ENCODE measurements at regions not wholly inside any gene's neighbourhood (a gene's known extent, or its start where the extent isn't known, plus 50 kb on each side); places are given as distances from the start of the nearest gene placed in this dataset.

GRCh38 chr10:128421371-128422160 lies 295.3 kb upstream of the MKI67 start:
- no peak for DNase-seq (ENCODE audit: low read depth in 2 of 2)

- no peak for DNase-seq (ENCODE audit: low read depth in 2 of 2)
These were observed 296.0 kb upstream of the MKI67 start for GRCh38 chr10:128422190-128422589.

- no peak for DNase-seq (ENCODE audit: low read depth in 2 of 2)
These were observed 296.8 kb upstream of the MKI67 start for GRCh38 chr10:128422999-128423398.

GRCh38 chr10:128429321-128429720 lies 303.1 kb upstream of the MKI67 start:
- DNase-seq (ENCODE audit: low read depth in 2 of 2) = no peak

GRCh38 chr10:128429835-128430513 lies 303.8 kb upstream of the MKI67 start:
- no peak for DNase-seq (ENCODE audit: low read depth in 2 of 2)

GRCh38 chr10:128431083-128431482 lies 304.9 kb upstream of the MKI67 start:
- DNase-seq (ENCODE audit: low read depth in 2 of 2) = no peak

GRCh38 chr10:128431506-128431905 lies 305.3 kb upstream of the MKI67 start:
- DNase-seq (ENCODE audit: low read depth in 2 of 2) = no peak

GRCh38 chr10:128432011-128432410 lies 305.8 kb upstream of the MKI67 start:
- no peak for DNase-seq (ENCODE audit: low read depth in 2 of 2)

GRCh38 chr10:128432423-128432822 lies 306.2 kb upstream of the MKI67 start:
- no peak for DNase-seq (ENCODE audit: low read depth in 2 of 2)

GRCh38 chr10:128435811-128436210 lies 309.6 kb upstream of the MKI67 start:
- DNase-seq (ENCODE audit: low read depth in 2 of 2) = no peak

GRCh38 chr10:128437786-128438345 lies 311.6 kb upstream of the MKI67 start:
- no peak for DNase-seq (ENCODE audit: low read depth in 2 of 2)

- DNase-seq (ENCODE audit: low read depth in 2 of 2) = no peak
These were observed 312.3 kb upstream of the MKI67 start for GRCh38 chr10:128438417-128439063.

GRCh38 chr10:128440513-128441160 lies 314.4 kb upstream of the MKI67 start:
- DNase-seq (ENCODE audit: low read depth in 2 of 2) = no peak

GRCh38 chr10:128443925-128444518 lies 317.8 kb upstream of the MKI67 start:
- DNase-seq (ENCODE audit: low read depth in 2 of 2) = no peak

- DNase-seq (ENCODE audit: low read depth in 2 of 2) = no peak
These were observed 322.6 kb upstream of the MKI67 start for GRCh38 chr10:128448796-128449195.

- DNase-seq (ENCODE audit: low read depth in 2 of 2) = no peak
These were observed 325.7 kb upstream of the MKI67 start for GRCh38 chr10:128451879-128452278.

- DNase-seq (ENCODE audit: low read depth in 2 of 2) = no peak
These were observed 330.0 kb upstream of the MKI67 start for GRCh38 chr10:128456271-128456670.

GRCh38 chr10:128457136-128457535 lies 330.9 kb upstream of the MKI67 start:
- DNase-seq (ENCODE audit: low read depth in 2 of 2) = no peak

GRCh38 chr10:128461991-128462390 lies 335.8 kb upstream of the MKI67 start:
- no peak for DNase-seq (ENCODE audit: low read depth in 2 of 2)

- no peak for DNase-seq (ENCODE audit: low read depth in 2 of 2)
These were observed 336.6 kb upstream of the MKI67 start for GRCh38 chr10:128462844-128463243.

GRCh38 chr10:128463991-128464760 lies 338.0 kb upstream of the MKI67 start:
- peak in 1 of 2 donors; percentile 4 for DNase-seq (ENCODE audit: low read depth in 2 of 2)

Data from stimulated activated CD4-positive, alpha-beta T cell treated with anti-CD3 and anti-CD28 coated beads, Interleukin-4, amount 100 ng/mL, for 48 hours (primary cell).